ENCODE measurements at regions not wholly inside any gene's neighbourhood (a gene's known extent, or its start where the extent isn't known, plus 50 kb on each side); places are given as distances from the start of the nearest gene placed in this dataset.

- TF ChIP-seq CTCF (IDR thresholded peaks at IDR 0.05 in 2 of 3, conservative IDR thresholded peaks at IDR 0.05 in 1 of 3; ENCODE audit: control insufficient read depth in 2 of 3, extremely low read depth in 1 of 3, insufficient read depth in 1 of 3, low read depth in 3 of 3, low read length in 3 of 3) (no peak), POLR2A (IDR thresholded peaks at IDR 0.05; ENCODE audit: low read depth, low read length) (no peak), YBX1 (IDR thresholded peaks at IDR 0.05) (no peak)
These were observed 83.4 kb upstream of the ZFHX3 start for GRCh38 chr16:73131156-73131862.
